Tibial nerve (tissue), 4 donors: ENCODE measurements at regions not wholly inside any gene's neighbourhood (a gene's known extent, or its start where the extent isn't known, plus 50 kb on each side); places are given as distances from the start of the nearest gene placed in this dataset.

Source experiments
- EP300 ChIP-seq, 2 donors: sonication (generic); formaldehyde crosslinking; IDR thresholded peaks; one replicate each; pipeline ENCODE4 v1.6.1; 2017; ENCODE audit warnings: antibody characterized with exemption in 2 of 2, mild to moderate bottlenecking in 1 of 2
- TF ChIP-seq, protein P1 (sequence below), 5 experiments: fragments of 200-600 bp in 3 of 5; fragments of 450-650 bp in 2 of 5; sonication (generic) in 3 of 5; IDR thresholded peaks; one replicate each; pipeline ENCODE4 v1.5.1; 2016 to 2019; ENCODE audit warnings: antibody characterized with exemption in 5 of 5, mild to moderate bottlenecking in 3 of 5, moderate library complexity in 2 of 5

GRCh38 chr2:58919316-58919715 is 678.2 kb upstream of the FANCL start:
- TF ChIP-seq, protein P1, sequence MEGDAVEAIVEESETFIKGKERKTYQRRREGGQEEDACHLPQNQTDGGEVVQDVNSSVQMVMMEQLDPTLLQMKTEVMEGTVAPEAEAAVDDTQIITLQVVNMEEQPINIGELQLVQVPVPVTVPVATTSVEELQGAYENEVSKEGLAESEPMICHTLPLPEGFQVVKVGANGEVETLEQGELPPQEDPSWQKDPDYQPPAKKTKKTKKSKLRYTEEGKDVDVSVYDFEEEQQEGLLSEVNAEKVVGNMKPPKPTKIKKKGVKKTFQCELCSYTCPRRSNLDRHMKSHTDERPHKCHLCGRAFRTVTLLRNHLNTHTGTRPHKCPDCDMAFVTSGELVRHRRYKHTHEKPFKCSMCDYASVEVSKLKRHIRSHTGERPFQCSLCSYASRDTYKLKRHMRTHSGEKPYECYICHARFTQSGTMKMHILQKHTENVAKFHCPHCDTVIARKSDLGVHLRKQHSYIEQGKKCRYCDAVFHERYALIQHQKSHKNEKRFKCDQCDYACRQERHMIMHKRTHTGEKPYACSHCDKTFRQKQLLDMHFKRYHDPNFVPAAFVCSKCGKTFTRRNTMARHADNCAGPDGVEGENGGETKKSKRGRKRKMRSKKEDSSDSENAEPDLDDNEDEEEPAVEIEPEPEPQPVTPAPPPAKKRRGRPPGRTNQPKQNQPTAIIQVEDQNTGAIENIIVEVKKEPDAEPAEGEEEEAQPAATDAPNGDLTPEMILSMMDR (IDR thresholded peaks at IDR 0.05) = no peak
- TF ChIP-seq EP300 (IDR thresholded peaks at IDR 0.05) = no peak
